IPS-20b (cell line): ENCODE measurements at regions not wholly inside any gene's neighbourhood (a gene's known extent, or its start where the extent isn't known, plus 50 kb on each side); places are given as distances from the start of the nearest gene placed in this dataset.
"Not testable (repeated sequence)": the region's sequence is repeated elsewhere in the genome, so short reads cannot be mapped to it uniquely, and the experiment has no call there.

Source experiments
- H3K27ac ChIP-seq: one replicate; pipeline ENCODE4 v1.5.1; 2013; ENCODE audit warnings: low read length
- H3K27me3 ChIP-seq: 2 replicates; pipeline ENCODE4 v1.6.1; 2013; ENCODE audit warnings: mild to moderate bottlenecking, low read length, inconsistent platforms; ENCODE audit not compliant: insufficient read depth
- H3K36me3 ChIP-seq: 2 replicates; pipeline ENCODE4 v1.6.1; 2013; ENCODE audit warnings: low read depth, mild to moderate bottlenecking, inconsistent platforms, low read length, moderate library complexity; ENCODE audit not compliant: insufficient read depth
- H3K4me1 ChIP-seq: 2 replicates; pipeline ENCODE4 v1.6.1; 2013; ENCODE audit warnings: mild to moderate bottlenecking, control low read depth, inconsistent platforms, low read length, moderate library complexity; ENCODE audit not compliant: insufficient read depth
- H3K4me3 ChIP-seq: 2 replicates; pipeline ENCODE4 v1.5.1; 2013; ENCODE audit warnings: mild to moderate bottlenecking, low read length, inconsistent platforms
- H3K9ac ChIP-seq: 2 replicates; pipeline ENCODE4 v1.6.1; 2013; ENCODE audit warnings: low read depth, mild to moderate bottlenecking, inconsistent platforms, low read length, moderate library complexity
- H3K9me3 ChIP-seq: 2 replicates; pipeline ENCODE4 v1.6.1; 2013; ENCODE audit warnings: mild to moderate bottlenecking, low read depth, low read length, inconsistent platforms; ENCODE audit not compliant: insufficient read depth

- H3K4me3 ChIP-seq = no peak overlapping the region
- no peaks in the 10 kb centered on the region for H3K4me1 ChIP-seq
- H3K36me3 ChIP-seq = no peaks in the 10 kb centered on the region
- H3K9ac ChIP-seq = no peak overlapping the region
- no peaks in the 10 kb centered on the region for H3K9me3 ChIP-seq
- no peak overlapping the region for H3K27ac ChIP-seq
- no peaks in the 10 kb centered on the region for H3K27me3 ChIP-seq
Measured at GRCh38 chr7:32779167-32779566, 112.4 kb downstream of the KBTBD2 start.

- not testable (repeated sequence) for H3K27me3 ChIP-seq, H3K4me3 ChIP-seq, H3K9me3 ChIP-seq, H3K9ac ChIP-seq, H3K36me3 ChIP-seq, H3K4me1 ChIP-seq, H3K27ac ChIP-seq
Measured at GRCh38 chr7:32777041-32777666, 114.4 kb downstream of the KBTBD2 start.

- not testable (repeated sequence) for H3K9ac ChIP-seq, H3K27me3 ChIP-seq, H3K36me3 ChIP-seq, H3K4me3 ChIP-seq, H3K4me1 ChIP-seq, H3K27ac ChIP-seq, H3K9me3 ChIP-seq
Measured at GRCh38 chr7:32776318-32776717, 115.2 kb downstream of the KBTBD2 start.

- H3K4me3 ChIP-seq, H3K4me1 ChIP-seq, H3K27ac ChIP-seq, H3K27me3 ChIP-seq, H3K9ac ChIP-seq, H3K36me3 ChIP-seq, H3K9me3 ChIP-seq: not testable (repeated sequence)
Measured at GRCh38 chr7:32775809-32776208, 115.8 kb downstream of the KBTBD2 start.

- no peaks in the 10 kb centered on the region for H3K36me3 ChIP-seq
- no peaks in the 10 kb centered on the region for H3K4me1 ChIP-seq
- H3K9ac ChIP-seq = no peak overlapping the region
- no peak overlapping the region for H3K27ac ChIP-seq
- H3K4me3 ChIP-seq = no peak overlapping the region
- H3K9me3 ChIP-seq = no peaks in the 10 kb centered on the region
- H3K27me3 ChIP-seq = no peaks in the 10 kb centered on the region
Measured at GRCh38 chr7:32774541-32774951, 117.0 kb downstream of the KBTBD2 start.

GRCh38 chr7:32768866-32769510, 122.6 kb downstream of the KBTBD2 start:
- not testable (repeated sequence) for H3K27me3 ChIP-seq, H3K4me3 ChIP-seq, H3K9ac ChIP-seq, H3K27ac ChIP-seq, H3K4me1 ChIP-seq, H3K36me3 ChIP-seq, H3K9me3 ChIP-seq

- H3K4me3 ChIP-seq, H3K36me3 ChIP-seq, H3K4me1 ChIP-seq, H3K27ac ChIP-seq, H3K9me3 ChIP-seq, H3K27me3 ChIP-seq, H3K9ac ChIP-seq: not testable (repeated sequence)
Measured at GRCh38 chr7:32768338-32768737, 123.2 kb downstream of the KBTBD2 start.

- H3K4me3 ChIP-seq, H3K27ac ChIP-seq, H3K27me3 ChIP-seq, H3K4me1 ChIP-seq, H3K9me3 ChIP-seq, H3K36me3 ChIP-seq, H3K9ac ChIP-seq: not testable (repeated sequence)
Measured at GRCh38 chr7:32765649-32766251, 125.8 kb downstream of the KBTBD2 start.

GRCh38 chr7:32765185-32765584, 126.4 kb downstream of the KBTBD2 start:
- Histone ChIP-seq H3K27me3 (no peaks in the 10 kb centered on the region), H3K4me1 (no peaks in the 10 kb centered on the region), H3K9me3 (no peaks in the 10 kb centered on the region), H3K9ac (no peak overlapping the region), H3K36me3 (no peaks in the 10 kb centered on the region), H3K27ac (no peak overlapping the region), H3K4me3 (no peak overlapping the region)

GRCh38 chr7:32762925-32763293, 128.7 kb downstream of the KBTBD2 start:
- Histone ChIP-seq H3K4me1 (no peaks in the 10 kb centered on the region), H3K27me3 (no peaks in the 10 kb centered on the region), H3K9me3 (no peaks in the 10 kb centered on the region), H3K36me3 (no peaks in the 10 kb centered on the region), H3K27ac (no peak overlapping the region), H3K4me3 (no peak overlapping the region), H3K9ac (no peak overlapping the region)

GRCh38 chr7:32762206-32762924, 129.2 kb downstream of the KBTBD2 start:
- H3K4me3 ChIP-seq, H3K27me3 ChIP-seq, H3K27ac ChIP-seq, H3K4me1 ChIP-seq, H3K9me3 ChIP-seq, H3K9ac ChIP-seq, H3K36me3 ChIP-seq: not testable (repeated sequence)
